IMR-90 (cell line): ENCODE measurements at regions not wholly inside any gene's neighbourhood (a gene's known extent, or its start where the extent isn't known, plus 50 kb on each side); places are given as distances from the start of the nearest gene placed in this dataset.

Source experiments
- ATAC-seq: fragments of 200-7000 bp; cut with Tn5 transposase; 2 replicates; pipeline ENCODE4 v1.9.1; 2020; ENCODE audit warnings: low read depth, mild to moderate bottlenecking, moderate library complexity
- BruUV-seq: library from RNA; stranded (reverse); fragments of 400-500 nt; replicated peaks from 2 replicates; lab custom pipeline; 2021; lab: Mats Ljungman, UMichigan
- CTCF ChIA-PET: fragments of 300-600 bp; formaldehyde crosslinking; extraction: SDS; loops from one replicate; lab custom pipeline; 2021; ENCODE audit warnings: antibody characterized with exemption; lab: Yijun Ruan, JAX
- POLR2A ChIA-PET: fragments of 300-600 bp; sonication (Branson Sonifier 250); formaldehyde crosslinking; loops from one replicate; lab custom pipeline; 2022; ENCODE audit warnings: antibody characterized with exemption; ENCODE audit not compliant: unreplicated experiment; lab: Charles Lee
- DNase-seq: peaks from one replicate; pipeline ENCODE4 v3.0.0; 2013
- H2AFZ ChIP-seq: replicated peaks from 2 replicates; pipeline ENCODE3; 2013; ENCODE audit warnings: low read length, mild to moderate bottlenecking; ENCODE audit not compliant: poor library complexity
- H2AK5ac ChIP-seq: 2 replicates; pipeline ENCODE4 v1.6.1; 2013; ENCODE audit warnings: low read depth, low read length, inconsistent platforms
- H2AK9ac ChIP-seq: replicated peaks from 2 replicates; pipeline ENCODE3; 2013; ENCODE audit warnings: mild to moderate bottlenecking, low read depth, low read length, moderate library complexity; ENCODE audit not compliant: poor library complexity
- H2BK120ac ChIP-seq: 2 replicates; pipeline ENCODE4 v1.6.1; 2013; ENCODE audit warnings: low read depth, low read length, inconsistent platforms
- H2BK15ac ChIP-seq: 3 replicates; pipeline ENCODE4 v1.6.1; 2013; ENCODE audit warnings: low read depth, low read length, inconsistent platforms
- H2BK20ac ChIP-seq: 2 replicates; pipeline ENCODE4 v1.6.1; 2013; ENCODE audit warnings: low read depth, mild to moderate bottlenecking, inconsistent platforms, low read length, moderate library complexity
- H2BK5ac ChIP-seq: 2 replicates; pipeline ENCODE4 v1.6.1; 2013; ENCODE audit warnings: mild to moderate bottlenecking, low read depth, low read length, inconsistent platforms; ENCODE audit not compliant: poor library complexity, severe bottlenecking
- H3K14ac ChIP-seq: replicated peaks from 2 replicates; pipeline ENCODE4 v1.6.1; 2013; ENCODE audit warnings: low read depth, low read length, inconsistent platforms
- H3K18ac ChIP-seq: 2 replicates; pipeline ENCODE4 v1.6.1; 2013; ENCODE audit warnings: low read depth, low read length, control low read depth
- H3K23ac ChIP-seq: 2 replicates; pipeline ENCODE4 v1.6.1; 2013; ENCODE audit warnings: low read depth, low read length, inconsistent platforms
- H3K27ac ChIP-seq: 2 replicates; pipeline ENCODE4 v1.5.1; 2013; ENCODE audit warnings: mild to moderate bottlenecking, control low read depth, low read length; ENCODE audit not compliant: insufficient read depth
- H3K27me3 ChIP-seq: 2 replicates; pipeline ENCODE4 v1.6.1; 2013; ENCODE audit warnings: low read length; ENCODE audit not compliant: control insufficient read depth, insufficient read depth
- H3K36me3 ChIP-seq: 2 replicates; pipeline ENCODE4 v1.6.1; 2013; ENCODE audit warnings: low read length, mixed read lengths; ENCODE audit not compliant: control insufficient read depth, insufficient read depth
- H3K4ac ChIP-seq: 2 replicates; pipeline ENCODE4 v1.6.1; 2013; ENCODE audit warnings: low read depth, low read length, inconsistent platforms
- H3K4me1 ChIP-seq: 2 replicates; pipeline ENCODE4 v1.6.1; 2013; ENCODE audit warnings: low read length, mixed read lengths; ENCODE audit not compliant: control insufficient read depth, insufficient read depth
- H3K4me2 ChIP-seq: 2 replicates; pipeline ENCODE4 v1.6.1; 2013; ENCODE audit warnings: low read depth, mild to moderate bottlenecking, control low read depth, low read length, moderate library complexity
- H3K4me3 ChIP-seq: 2 replicates; pipeline ENCODE4 v1.5.1; 2013; ENCODE audit warnings: low read depth, mild to moderate bottlenecking, control low read depth, low read length, moderate library complexity; ENCODE audit not compliant: insufficient read depth
- H3K56ac ChIP-seq: 2 replicates; pipeline ENCODE4 v1.6.1; 2013; ENCODE audit warnings: low read length, inconsistent platforms; ENCODE audit not compliant: insufficient read depth; ENCODE audit errors: extremely low read depth
- H3K79me1 ChIP-seq, 2 experiments: 2 replicates each; pipeline ENCODE4 v1.6.1; 2013; ENCODE audit warnings: low read length in 2 of 2, inconsistent platforms in 1 of 2, low read depth in 1 of 2
- H3K9ac ChIP-seq: 2 replicates; pipeline ENCODE4 v1.6.1; 2013; ENCODE audit warnings: low read depth, low read length, control low read depth
- H3K9me1 ChIP-seq: 2 replicates; pipeline ENCODE4 v1.6.1; 2013; ENCODE audit warnings: low read length, inconsistent platforms; ENCODE audit not compliant: insufficient read depth
- H3K9me3 ChIP-seq: 2 replicates; pipeline ENCODE4 v1.6.1; 2013; ENCODE audit warnings: low read length; ENCODE audit not compliant: control insufficient read depth, insufficient read depth
- H4K20me1 ChIP-seq: 2 replicates; pipeline ENCODE4 v1.6.1; 2013; ENCODE audit warnings: low read length, inconsistent platforms; ENCODE audit not compliant: insufficient read depth
- H4K5ac ChIP-seq: 2 replicates; pipeline ENCODE4 v1.6.1; 2013; ENCODE audit warnings: mild to moderate bottlenecking, low read depth, low read length, control low read depth
- H4K8ac ChIP-seq, 2 experiments: 2 replicates each; pipeline ENCODE4 v1.6.1; 2013; ENCODE audit warnings: low read depth in 2 of 2, low read length in 2 of 2, control low read depth in 1 of 2, inconsistent platforms in 1 of 2
- H4K91ac ChIP-seq: 2 replicates; pipeline ENCODE4 v1.6.1; 2013; ENCODE audit warnings: low read depth, low read length, inconsistent platforms; ENCODE audit not compliant: insufficient read depth
- RCOR1 ChIP-seq: IDR thresholded peaks from 2 replicates; pipeline ENCODE4 v1.6.1; 2012; ENCODE audit warnings: mild to moderate bottlenecking, low read length, improper control_type of control experiment; ENCODE audit not compliant: insufficient replicate concordance
- whole genome bisulfite sequencing, 2 experiments: methylation state at CpG; one replicate each; pipeline versions ENCODE4 v1.1.5 to v1.1.7; 2013; ENCODE audit warnings: missing lambda C conversion rate in 2 of 2; ENCODE audit not compliant: insufficient read length in 1 of 2; ENCODE audit errors: extremely low coverage in 2 of 2; 5-methylcytosine and 5-hydroxymethylcytosine counted together
- dilution Hi-C: fragments of 300-500 bp; cut with HindIII; formaldehyde crosslinking; loops from one replicate; pipeline ENCODE4 v1.14.3; 2018; ENCODE audit warnings: low sequenced_read_pairs; ENCODE audit not compliant: unreplicated experiment
- in situ Hi-C: fragments of 300-500 bp; cut with MboI; formaldehyde crosslinking; loops from 3 replicates; pipeline ENCODE4 v1.14.3; 2019; ENCODE audit warnings: low sequenced_read_pairs, inconsistent platforms, mixed read lengths
- intact Hi-C: fragments of 100-400 bp; cut with micrococcal nuclease; formaldehyde crosslinking; loops from 2 replicates; pipeline ENCODE4 v1.10.0; 2022

DNA sequence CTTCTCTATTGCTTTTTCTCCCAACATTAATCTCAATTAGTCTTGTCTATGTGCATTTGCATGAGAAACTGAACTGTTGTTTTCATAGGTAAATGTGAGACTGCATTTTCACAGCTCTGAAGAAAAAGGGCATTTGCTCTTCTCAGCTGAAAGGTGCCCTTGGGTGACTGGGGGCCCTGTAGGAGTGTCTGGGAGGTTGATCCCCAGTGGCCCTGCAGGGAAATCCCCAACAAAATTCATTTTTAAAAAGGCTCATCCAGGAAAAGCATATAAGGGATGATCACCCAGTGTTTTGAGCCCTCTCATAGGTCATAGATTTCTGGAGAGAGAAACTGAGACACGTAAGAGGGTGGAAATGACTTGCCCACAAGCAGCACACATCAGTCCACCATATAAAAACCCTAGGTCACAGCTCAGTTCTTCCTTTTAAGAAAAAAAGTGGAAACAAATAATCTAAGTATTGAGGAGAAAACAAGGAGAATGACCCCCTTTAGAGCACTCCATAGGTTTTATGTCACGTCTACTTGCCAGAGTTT is 190.3 kb upstream of the AHR start:
- Histone ChIP-seq H3K9me3 (no peaks in the 10 kb centered on the region), H3K79me1 (no peaks in the 10 kb centered on the region), H2BK5ac (no peak overlapping the region), H3K9ac (no peak overlapping the region), H2AK9ac (no peak overlapping the region), H3K18ac (no peak overlapping the region), H4K8ac (no peak overlapping the region), H3K56ac (no peak overlapping the region), H4K5ac (no peak overlapping the region), H3K36me3 (no peaks in the 10 kb centered on the region), H3K27me3 (no peaks in the 10 kb centered on the region), H4K91ac (no peak overlapping the region), H3K23ac (no peak overlapping the region), H3K4me2 (no peak overlapping the region), H3K4me3 (no peak overlapping the region), H2BK15ac (no peak overlapping the region), H3K4ac (0 out of 2 replicates have a peak overlapping the region, but pooled peaks have one; percentile 1), H2BK120ac (0 out of 2 replicates have a peak overlapping the region, but pooled peaks have one; percentile 18), H3K9me1 (peaks cover 3% of the 10 kb centered on the region; the same call in 1 of the 2 replicates), H3K4me1 (peaks cover 3% of the 10 kb centered on the region), H2BK20ac (0 out of 2 replicates have a peak overlapping the region, but pooled peaks have one; percentile 40), H3K27ac (no peak overlapping the region), H3K14ac (no peak overlapping the region), H4K20me1 (no peaks in the 10 kb centered on the region), H2AK5ac (no peak overlapping the region), H2AFZ (no peak overlapping the region)
- CTCF ChIA-PET, result no interaction called here
- DNase-seq, result no peak
- no TSS peak for BruUV-seq
- POLR2A ChIA-PET, result no interaction called here
- no peak for TF ChIP-seq RCOR1
- dilution Hi-C loops (no loop called here), in situ Hi-C loops (no loop called here), intact Hi-C loops (no loop called here)
- ATAC-seq, result no peak
- no CpG with 5 or more reads among the region's 2 CpGs for WGBS, 2 experiments
